Muscle of leg (tissue), 3 donors: ENCODE measurements at regions not wholly inside any gene's neighbourhood (a gene's known extent, or its start where the extent isn't known, plus 50 kb on each side); places are given as distances from the start of the nearest gene placed in this dataset.

Experiments
- DNase-seq: peaks from one replicate; pipeline ENCODE4 v3.0.0; 2013
- H3K27ac ChIP-seq: one replicate; pipeline ENCODE4 v1.5.1; 2013; ENCODE audit warnings: mild to moderate bottlenecking, low read length, control low read depth
- H3K27me3 ChIP-seq: one replicate; pipeline ENCODE4 v1.6.1; 2013; ENCODE audit warnings: low read length; ENCODE audit not compliant: control insufficient read depth, insufficient read depth
- H3K36me3 ChIP-seq: one replicate; pipeline ENCODE4 v1.6.1; 2013; ENCODE audit warnings: low read length; ENCODE audit not compliant: control insufficient read depth, insufficient read depth
- H3K4me1 ChIP-seq: one replicate; pipeline ENCODE4 v1.6.1; 2013; ENCODE audit warnings: low read length; ENCODE audit not compliant: control insufficient read depth, insufficient read depth
- H3K4me3 ChIP-seq: one replicate; pipeline ENCODE4 v1.5.1; 2013; ENCODE audit warnings: low read length, control low read depth
- H3K9me3 ChIP-seq: replicated peaks from 2 replicates; pipeline ENCODE4 v1.6.1; 2013; ENCODE audit warnings: low read depth, low read length; ENCODE audit not compliant: control insufficient read depth
- WGBS: methylation state at CpG from one replicate; pipeline ENCODE4 v1.1.5; 2013; ENCODE audit warnings: missing lambda C conversion rate; ENCODE audit not compliant: insufficient coverage; 5-methylcytosine and 5-hydroxymethylcytosine counted together

GRCh38 chr9:91075279-91075678 lies 273.7 kb downstream of the SYK start:
- DNase-seq = no peak
- Histone ChIP-seq H3K36me3 (no peaks in the 10 kb centered on the region), H3K27me3 (no peaks in the 10 kb centered on the region), H3K4me1 (peaks cover 3% of the 10 kb centered on the region), H3K27ac (no peak overlapping the region), H3K4me3 (no peak overlapping the region), H3K9me3 (no peaks in the 10 kb centered on the region)
- 81% methylated on average over 8 of the region's 8 CpGs for WGBS

- no peaks in the 10 kb centered on the region for H3K36me3 ChIP-seq
- no peak overlapping the region for H3K27ac ChIP-seq
- H3K4me1 ChIP-seq = no peaks in the 10 kb centered on the region
- DNase-seq = no peak
- no peak overlapping the region for H3K4me3 ChIP-seq
- H3K27me3 ChIP-seq = no peaks in the 10 kb centered on the region
- WGBS = 100% methylated on average over 1 of the region's 6 CpGs
- no peaks in the 10 kb centered on the region for H3K9me3 ChIP-seq
Measured at GRCh38 chr9:91077624-91078368, 276.2 kb downstream of the SYK start.

GRCh38 chr9:91078369-91078695 lies 276.7 kb downstream of the SYK start:
- no peaks in the 10 kb centered on the region for H3K27me3 ChIP-seq
- no peak overlapping the region for H3K27ac ChIP-seq
- no peak overlapping the region for H3K4me3 ChIP-seq
- no CpG with 5 or more reads among the region's 5 CpGs for WGBS
- no peaks in the 10 kb centered on the region for H3K36me3 ChIP-seq
- no peaks in the 10 kb centered on the region for H3K4me1 ChIP-seq
- no peaks in the 10 kb centered on the region for H3K9me3 ChIP-seq
- no peak for DNase-seq

GRCh38 chr9:91082731-91083130 lies 279.0 kb downstream of the AUH start:
- 17% methylated on average over 1 of the region's 4 CpGs for WGBS
- no peaks in the 10 kb centered on the region for H3K9me3 ChIP-seq
- no peak for DNase-seq
- no peak overlapping the region for H3K4me3 ChIP-seq
- H3K4me1 ChIP-seq = no peaks in the 10 kb centered on the region
- H3K36me3 ChIP-seq = no peaks in the 10 kb centered on the region
- no peaks in the 10 kb centered on the region for H3K27me3 ChIP-seq
- H3K27ac ChIP-seq = no peak overlapping the region

GRCh38 chr9:91084896-91085516 lies 276.7 kb downstream of the AUH start:
- H3K27me3 ChIP-seq = no peaks in the 10 kb centered on the region
- no peak for DNase-seq
- no peaks in the 10 kb centered on the region for H3K9me3 ChIP-seq
- no peak overlapping the region for H3K27ac ChIP-seq
- H3K36me3 ChIP-seq = no peaks in the 10 kb centered on the region
- WGBS = 80% methylated on average over 1 of the region's 2 CpGs
- H3K4me3 ChIP-seq = no peak overlapping the region
- H3K4me1 ChIP-seq = peaks cover 2% of the 10 kb centered on the region

- Histone ChIP-seq H3K27ac (no peak overlapping the region), H3K4me1 (peaks cover 2% of the 10 kb centered on the region), H3K4me3 (no peak overlapping the region), H3K9me3 (no peaks in the 10 kb centered on the region), H3K27me3 (no peaks in the 10 kb centered on the region), H3K36me3 (no peaks in the 10 kb centered on the region)
- no peak for DNase-seq
- WGBS = no CpG with 5 or more reads among the region's 2 CpGs
Measured at GRCh38 chr9:91085517-91086291, 276.0 kb downstream of the AUH start.

- Histone ChIP-seq H3K9me3 (no peaks in the 10 kb centered on the region), H3K27me3 (no peaks in the 10 kb centered on the region), H3K36me3 (no peaks in the 10 kb centered on the region), H3K27ac (no peak overlapping the region), H3K4me1 (peaks cover 2% of the 10 kb centered on the region), H3K4me3 (no peak overlapping the region)
- no peak for DNase-seq
Measured at GRCh38 chr9:91086657-91087461, 274.9 kb downstream of the AUH start.

- Histone ChIP-seq H3K4me3 (no peak overlapping the region), H3K27ac (no peak overlapping the region), H3K9me3 (no peaks in the 10 kb centered on the region), H3K36me3 (no peaks in the 10 kb centered on the region), H3K4me1 (peaks cover 2% of the 10 kb centered on the region), H3K27me3 (no peaks in the 10 kb centered on the region)
- no peak for DNase-seq
Measured at GRCh38 chr9:91087462-91087759, 274.3 kb downstream of the AUH start.

- no peaks in the 10 kb centered on the region for H3K36me3 ChIP-seq
- H3K27me3 ChIP-seq = no peaks in the 10 kb centered on the region
- 26% methylated on average over 4 of the region's 6 CpGs for WGBS
- peaks cover 8% of the 10 kb centered on the region for H3K9me3 ChIP-seq
- H3K4me3 ChIP-seq = no peak overlapping the region
- H3K4me1 ChIP-seq = peaks cover 2% of the 10 kb centered on the region
- no peak overlapping the region for H3K27ac ChIP-seq
- DNase-seq = peak; percentile 32
Measured at GRCh38 chr9:91089405-91090129, 272.2 kb downstream of the AUH start.

- Histone ChIP-seq H3K9me3 (peaks cover 8% of the 10 kb centered on the region), H3K4me3 (no peak overlapping the region), H3K4me1 (peaks cover 2% of the 10 kb centered on the region), H3K36me3 (no peaks in the 10 kb centered on the region), H3K27me3 (no peaks in the 10 kb centered on the region), H3K27ac (no peak overlapping the region)
- no peak for DNase-seq
- 73% methylated on average over 5 of the region's 5 CpGs for WGBS
Measured at GRCh38 chr9:91090130-91090410, 271.6 kb downstream of the AUH start.
